K562 (cell line): ENCODE measurements at regions not wholly inside any gene's neighbourhood (a gene's known extent, or its start where the extent isn't known, plus 50 kb on each side); places are given as distances from the start of the nearest gene placed in this dataset.
A peak's percentile ranks its signal among the peaks of the same experiment; 100 is the strongest.

Experiments
- ARID2 ChIP-seq: fragments of 450-650 bp; IDR thresholded peaks from 2 replicates; pipeline ENCODE4 v1.6.1; 2017; ENCODE audit warnings: antibody characterized with exemption, mild to moderate bottlenecking
- CC2D1A ChIP-seq: fragments of 450-650 bp; IDR thresholded peaks from 2 replicates; pipeline ENCODE4 v1.6.1; 2017; ENCODE audit warnings: mild to moderate bottlenecking
- CCNT2 ChIP-seq: IDR thresholded peaks from 2 replicates; pipeline ENCODE4 v1.6.1; 2011; ENCODE audit warnings: borderline replicate concordance, low read depth, mild to moderate bottlenecking, moderate library complexity, mixed read lengths, low read length; ENCODE audit not compliant: insufficient read length; ENCODE audit errors: extremely low read depth
- FOXJ3 ChIP-seq: sonication (generic); formaldehyde crosslinking; IDR thresholded peaks from 2 replicates; pipeline ENCODE4 v1.4.0; 2020; ENCODE audit warnings: mild to moderate bottlenecking, missing genetic modification reagents
- GABPA ChIP-seq: fragments of 200-800 bp; sonication (Bioruptor generic); conservative IDR thresholded peaks from 2 replicates; pipeline ENCODE4 v1.6.1; 2016; ENCODE audit warnings: low read depth, missing genetic modification characterization, missing compliant biosample characterization
- GABPB1 ChIP-seq: sonication (generic); formaldehyde crosslinking; IDR thresholded peaks from 2 replicates; pipeline ENCODE4 v1.8.0; 2022; ENCODE audit warnings: mild to moderate bottlenecking, missing genetic modification reagents
- MAFG ChIP-seq: fragments of 450-650 bp; conservative IDR thresholded peaks from 2 replicates; pipeline ENCODE4 v1.6.1; 2016; ENCODE audit warnings: missing genetic modification characterization, missing compliant biosample characterization
- MAZ ChIP-seq, 2 experiments: fragments of 450-650 bp in 1 of 2; sonication (generic) in 1 of 2; formaldehyde crosslinking; IDR thresholded peaks in 1 of 2; conservative IDR thresholded peaks in 1 of 2; 2 replicates each; pipeline versions ENCODE4 v1.4.0 to v1.5.0; 2020; ENCODE audit warnings: mild to moderate bottlenecking in 1 of 2, missing genetic modification reagents in 1 of 2
- NFE2L1 ChIP-seq: fragments of 450-650 bp; IDR thresholded peaks from 2 replicates; pipeline ENCODE4 v1.6.1; 2016; ENCODE audit warnings: missing genetic modification characterization, low read depth, mild to moderate bottlenecking, missing compliant biosample characterization, moderate library complexity, borderline replicate concordance
- PYGO2 ChIP-seq: fragments of 450-650 bp; IDR thresholded peaks from 2 replicates; pipeline ENCODE4 v1.6.1; 2016; ENCODE audit warnings: mild to moderate bottlenecking, missing genetic modification characterization, moderate library complexity, missing compliant biosample characterization
- RAD21 ChIP-seq, 2 experiments: fragments of 250-450 bp in 1 of 2; fragments of 450-650 bp in 1 of 2; sonication (Bioruptor Pico) in 1 of 2; formaldehyde crosslinking in 1 of 2; IDR thresholded peaks in 1 of 2; conservative IDR thresholded peaks in 1 of 2; 2 replicates each; pipeline versions ENCODE4 v1.4.0 to v1.8.0; 2020 to 2022; ENCODE audit warnings: mild to moderate bottlenecking in 2 of 2, moderate library complexity in 1 of 2
- SLC30A9 ChIP-seq: fragments of 250-450 bp; sonication (Bioruptor Pico); IDR thresholded peaks from 2 replicates; pipeline ENCODE4 v1.8.0; 2022; ENCODE audit warnings: mild to moderate bottlenecking, moderate library complexity
- SPI1 ChIP-seq: IDR thresholded peaks from 2 replicates; pipeline ENCODE4 v1.6.1; 2011; ENCODE audit warnings: low read depth, low read length, control low read depth, borderline replicate concordance
- TSHZ1 ChIP-seq: fragments of 250-450 bp; sonication (Bioruptor Pico); IDR thresholded peaks from 2 replicates; pipeline ENCODE4 v1.4.0; 2020; ENCODE audit warnings: mild to moderate bottlenecking, moderate library complexity
- ZNF232 ChIP-seq: sonication (generic); formaldehyde crosslinking; IDR thresholded peaks from 2 replicates; pipeline ENCODE4 v1.8.0; 2022; ENCODE audit warnings: mild to moderate bottlenecking, missing genetic modification reagents
- ZNF431 ChIP-seq: sonication (generic); formaldehyde crosslinking; IDR thresholded peaks from 2 replicates; pipeline ENCODE4 v1.8.0; 2022; ENCODE audit warnings: mild to moderate bottlenecking, missing genetic modification reagents
- ZNF512 ChIP-seq: IDR thresholded peaks from 2 replicates; pipeline ENCODE4 v1.6.1; 2016; ENCODE audit warnings: missing genetic modification characterization, missing compliant biosample characterization
- ZNF551 ChIP-seq: fragments of 250-450 bp; sonication (Bioruptor Pico); IDR thresholded peaks from 2 replicates; pipeline ENCODE4 v1.5.0; 2021; ENCODE audit warnings: mild to moderate bottlenecking, moderate library complexity
- TF ChIP-seq, protein P1 (sequence below): fragments of 250-450 bp; sonication (Bioruptor Pico); IDR thresholded peaks from 2 replicates; pipeline ENCODE4 v1.5.1; 2021; ENCODE audit warnings: mild to moderate bottlenecking
- TF ChIP-seq, protein P2 (sequence below): fragments of 450-650 bp; formaldehyde crosslinking; IDR thresholded peaks from 2 replicates; pipeline ENCODE4 v1.4.0; 2020; ENCODE audit warnings: mild to moderate bottlenecking, mixed read lengths

DNA sequence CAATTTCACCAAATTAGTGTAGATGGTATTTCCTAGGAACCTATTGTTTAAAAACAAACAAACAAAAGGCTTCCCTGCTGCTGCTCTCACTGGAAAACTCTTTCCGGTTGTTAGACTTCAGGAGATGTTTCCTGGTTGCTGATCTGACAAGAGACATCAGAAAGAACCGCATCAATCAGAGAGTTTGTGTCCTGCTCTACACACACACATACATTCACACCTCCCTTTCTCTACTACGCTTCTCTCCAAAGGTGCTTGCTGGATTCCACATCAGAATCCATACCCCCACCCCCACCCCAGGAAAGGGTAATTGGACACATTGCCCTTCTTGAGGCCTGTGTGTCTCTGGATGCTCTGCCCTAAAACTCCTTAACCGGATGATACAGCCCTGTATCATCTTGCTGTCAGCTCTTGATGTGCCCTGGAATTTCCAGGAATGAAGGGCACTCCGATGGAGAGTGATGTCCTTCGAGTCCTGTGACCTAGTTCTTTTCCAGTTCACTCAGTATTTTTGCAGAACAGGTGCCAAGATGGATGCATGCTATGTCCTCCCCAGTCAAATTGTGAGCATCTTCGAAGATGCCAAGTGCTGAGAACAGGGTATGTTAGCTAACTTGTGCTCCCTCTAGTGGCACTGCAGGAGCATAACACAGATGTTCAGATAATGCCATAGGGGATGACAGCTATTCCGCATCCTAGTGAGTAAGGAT lies 113.7 kb upstream of the SLC35F3 start (continued):
- TF ChIP-seq CCNT2 (no peak), ZNF512 (tag) (no peak), SPI1 (no peak), SLC30A9 (CRISPR knock-in tag) (no peak), RAD21 (CRISPR knock-in tag; conservative IDR thresholded peaks at IDR 0.05 in 1 of 2, IDR thresholded peaks at IDR 0.05 in 1 of 2) (peak; percentile 93 to 98), ZNF431 (CRISPR knock-in tag) (no peak), GABPB1 (CRISPR knock-in tag) (no peak), PYGO2 (tag) (no peak), GABPA (tag) (no peak), NFE2L1 (tag) (no peak), MAFG (tag) (no peak), FOXJ3 (no peak), MAZ (CRISPR knock-in tag; conservative IDR thresholded peaks at IDR 0.05 in 1 of 2, IDR thresholded peaks at IDR 0.05 in 1 of 2) (peak in 1 of 2 experiments; percentile 42; a peak in 2 of 4 replicates), TSHZ1 (CRISPR knock-in tag) (no peak), ZNF551 (CRISPR knock-in tag) (no peak), ARID2 (0 out of 2 replicates have a peak, but pooled peaks have one; percentile 41), ZNF232 (CRISPR knock-in tag) (no peak), CC2D1A (peak; percentile 75; the same call in 1 of the 2 replicates)
- TF ChIP-seq, protein P1, sequence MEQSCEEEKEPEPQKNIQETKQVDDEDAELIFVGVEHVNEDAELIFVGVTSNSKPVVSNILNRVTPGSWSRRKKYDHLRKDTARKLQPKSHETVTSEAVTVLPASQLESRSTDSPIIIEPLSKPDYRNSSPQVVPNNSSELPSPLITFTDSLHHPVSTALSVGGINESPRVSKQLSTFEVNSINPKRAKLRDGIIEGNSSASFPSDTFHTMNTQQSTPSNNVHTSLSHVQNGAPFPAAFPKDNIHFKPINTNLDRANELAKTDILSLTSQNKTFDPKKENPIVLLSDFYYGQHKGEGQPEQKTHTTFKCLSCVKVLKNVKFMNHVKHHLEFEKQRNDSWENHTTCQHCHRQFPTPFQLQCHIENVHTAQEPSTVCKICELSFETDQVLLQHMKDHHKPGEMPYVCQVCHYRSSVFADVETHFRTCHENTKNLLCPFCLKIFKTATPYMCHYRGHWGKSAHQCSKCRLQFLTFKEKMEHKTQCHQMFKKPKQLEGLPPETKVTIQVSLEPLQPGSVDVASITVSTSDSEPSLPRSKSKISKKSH: no peak
- TF ChIP-seq, protein P2, sequence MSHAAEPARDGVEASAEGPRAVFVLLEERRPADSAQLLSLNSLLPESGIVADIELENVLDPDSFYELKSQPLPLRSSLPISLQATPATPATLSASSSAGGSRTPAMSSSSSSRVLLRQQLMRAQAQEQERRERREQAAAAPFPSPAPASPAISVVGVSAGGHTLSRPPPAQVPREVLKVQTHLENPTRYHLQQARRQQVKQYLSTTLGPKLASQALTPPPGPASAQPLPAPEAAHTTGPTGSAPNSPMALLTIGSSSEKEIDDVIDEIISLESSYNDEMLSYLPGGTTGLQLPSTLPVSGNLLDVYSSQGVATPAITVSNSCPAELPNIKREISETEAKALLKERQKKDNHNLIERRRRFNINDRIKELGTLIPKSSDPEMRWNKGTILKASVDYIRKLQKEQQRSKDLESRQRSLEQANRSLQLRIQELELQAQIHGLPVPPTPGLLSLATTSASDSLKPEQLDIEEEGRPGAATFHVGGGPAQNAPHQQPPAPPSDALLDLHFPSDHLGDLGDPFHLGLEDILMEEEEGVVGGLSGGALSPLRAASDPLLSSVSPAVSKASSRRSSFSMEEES: no peak
